Posterior cingulate gyrus (tissue), 11 donors: ENCODE measurements at regions not wholly inside any gene's neighbourhood (a gene's known extent, or its start where the extent isn't known, plus 50 kb on each side); places are given as distances from the start of the nearest gene placed in this dataset.
"Not testable (repeated sequence)": the region's sequence is repeated elsewhere in the genome, so short reads cannot be mapped to it uniquely, and the experiment has no call there.

Source experiments
- DNase-seq, 10 donors: peaks; one replicate each; pipeline versions ENCODE4 v3.0.0 to v3.0.0-alpha.2; 2020 to 2021; ENCODE audit warnings: mixed read lengths in 3 of 10
- intact Hi-C: fragments of 100-400 bp; cut with DNase I; formaldehyde crosslinking; loops from one replicate; pipeline ENCODE4 v1.15.1; 2023

DNA sequence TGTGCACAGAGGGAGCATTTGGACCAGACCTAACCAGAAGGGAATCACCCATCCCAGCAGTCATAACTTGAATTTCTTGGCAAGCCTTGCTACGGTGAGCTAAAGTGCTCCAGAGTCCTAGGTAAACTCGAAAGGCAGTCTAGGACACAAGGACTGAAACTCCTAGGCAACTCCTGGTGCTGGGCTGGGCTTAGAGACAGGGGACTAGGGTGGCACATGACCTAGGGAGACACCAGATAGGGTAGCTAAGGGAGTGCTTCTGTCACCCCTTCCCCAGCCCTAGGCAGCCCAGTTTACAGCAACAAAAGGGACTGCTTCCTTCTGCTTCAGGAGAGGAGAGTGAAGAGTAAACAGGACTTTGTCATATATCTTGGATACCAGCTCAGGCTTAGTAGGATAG, 256.4 kb upstream of the ARHGEF26 start:
- intact Hi-C loops = no loop called here
- no peak for DNase-seq

DNA sequence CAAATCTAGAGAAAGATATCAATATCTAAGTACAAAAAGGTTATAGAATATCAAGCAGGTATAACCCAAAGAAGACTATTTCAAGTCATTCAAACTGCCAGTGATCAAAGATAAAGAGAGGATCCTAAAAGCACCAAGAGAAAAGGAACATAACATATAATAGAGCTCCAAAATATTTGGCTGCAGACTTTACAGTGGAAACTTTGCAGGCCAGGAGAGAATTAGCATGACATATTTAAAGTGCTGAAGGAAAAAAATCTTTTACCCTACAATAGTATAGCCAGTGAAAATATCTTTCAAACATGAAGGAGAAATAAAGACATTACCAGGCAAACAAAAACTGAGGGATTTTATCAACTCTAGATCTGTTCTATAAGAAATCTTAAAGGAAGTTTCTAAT, 254.3 kb upstream of the ARHGEF26 start:
- intact Hi-C loops = no loop called here
- DNase-seq = no peak

DNA sequence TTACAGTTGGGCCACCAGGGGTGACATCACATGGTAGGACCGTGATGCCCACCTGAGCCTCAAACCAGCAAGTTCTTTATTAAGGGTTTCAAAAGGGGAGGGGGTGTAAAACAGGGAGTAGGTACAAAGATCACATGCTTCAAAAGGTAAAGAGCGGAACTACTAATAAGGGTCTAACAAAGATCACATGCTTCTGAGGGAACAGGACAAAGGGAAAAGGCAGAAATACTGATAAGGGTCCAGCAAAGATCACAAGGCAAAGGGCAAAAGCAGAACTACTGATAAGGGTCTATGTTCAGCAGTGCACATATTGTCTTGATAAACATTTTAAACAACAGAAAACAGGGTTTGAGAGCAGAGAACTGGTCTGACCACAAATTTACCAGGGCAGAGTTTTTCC, 246.8 kb upstream of the ARHGEF26 start:
- DNase-seq, intact Hi-C loops: not testable (repeated sequence)

GRCh38 chr3:153880493-153880892, 240.7 kb upstream of the ARHGEF26 start:
- intact Hi-C loops = no loop called here
- no peak for DNase-seq

DNA sequence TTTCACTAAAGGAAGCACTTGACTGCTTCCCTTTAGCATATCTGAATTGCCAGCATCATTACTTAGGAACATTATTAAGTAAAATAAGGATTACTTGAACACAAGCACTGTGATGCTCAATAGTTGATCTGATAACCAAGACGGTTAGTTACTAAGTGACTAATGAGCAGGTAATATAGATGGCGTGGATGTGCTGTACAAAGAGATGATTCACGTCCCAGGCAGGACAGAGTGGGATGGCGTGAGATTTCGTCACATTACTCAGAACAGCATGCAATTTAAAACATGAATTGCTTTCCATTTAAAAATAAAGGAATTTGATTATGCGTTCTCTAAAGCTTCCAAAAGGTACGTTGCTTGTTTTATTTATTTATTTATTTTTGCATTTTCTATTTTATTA, 240.0 kb upstream of the ARHGEF26 start:
- intact Hi-C loops = no loop called here
- DNase-seq = no peak

DNA sequence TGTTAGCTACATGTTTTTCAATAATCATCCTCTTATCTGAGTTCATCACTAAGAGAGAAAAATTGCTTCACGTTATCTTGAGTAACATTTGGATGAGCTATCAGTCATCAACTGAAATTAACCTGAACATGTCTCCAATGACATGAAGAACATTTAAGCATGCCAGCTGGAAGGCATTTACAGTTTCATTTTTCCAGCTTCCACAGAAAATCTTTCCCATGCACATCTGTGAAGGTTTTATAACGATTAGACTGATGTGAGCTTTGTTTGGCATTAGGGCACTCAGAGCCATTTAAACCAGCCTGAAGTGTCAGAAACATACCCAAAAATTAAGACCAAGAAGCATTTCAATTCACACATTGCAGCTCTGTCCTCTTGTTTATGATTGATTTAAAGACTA, 235.8 kb upstream of the ARHGEF26 start:
- DNase-seq = no peak
- intact Hi-C loops = no loop called here

GRCh38 chr3:153889905-153890334, 231.3 kb upstream of the ARHGEF26 start:
- DNase-seq = no peak
- intact Hi-C loops = no loop called here

DNA sequence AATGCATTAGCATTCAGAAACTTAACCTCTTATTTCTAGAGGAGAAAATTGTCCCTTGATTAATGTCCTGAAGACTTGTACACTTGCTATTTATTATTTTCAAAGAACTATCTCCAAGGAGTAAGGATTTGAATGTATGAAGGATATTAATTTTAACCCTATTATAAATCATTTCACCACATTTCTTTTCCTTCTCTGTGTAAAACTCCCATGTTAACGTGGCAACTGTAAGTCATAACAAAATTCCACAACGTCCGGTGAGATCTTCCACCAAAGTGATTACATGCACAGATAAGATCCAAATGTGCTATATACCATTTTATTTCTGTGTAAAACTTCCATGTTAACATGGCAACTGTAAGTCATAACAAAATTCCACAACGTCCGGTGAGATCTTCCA, 229.1 kb upstream of the ARHGEF26 start:
- intact Hi-C loops = no loop called here
- DNase-seq = no peak

- intact Hi-C loops = no loop called here
- DNase-seq = no peak
Observed at GRCh38 chr3:153894857-153895256, 226.3 kb upstream of the ARHGEF26 start.

DNA sequence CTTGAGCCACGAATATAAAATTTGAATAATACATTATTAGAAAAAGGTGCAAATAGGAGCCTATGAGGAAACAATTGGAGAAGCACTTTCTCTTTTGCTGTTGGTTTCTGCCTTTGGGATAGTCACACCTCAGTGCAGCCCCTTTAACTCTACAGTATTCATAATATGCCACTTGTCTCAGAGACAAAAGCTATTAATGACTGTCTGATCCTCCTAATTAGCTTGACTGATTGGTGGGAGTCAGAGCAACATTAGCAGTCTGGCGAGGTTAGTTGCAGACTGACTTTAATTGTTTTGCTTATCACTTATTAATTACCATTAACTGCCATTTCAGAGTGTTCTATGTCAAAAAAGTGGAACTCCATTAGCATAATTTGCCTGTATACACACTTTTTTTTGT, 225.0 kb upstream of the ARHGEF26 start:
- intact Hi-C loops = no loop called here
- no peak for DNase-seq

- intact Hi-C loops = no loop called here
- no peak for DNase-seq
Observed at GRCh38 chr3:153897025-153897723, 224.0 kb upstream of the ARHGEF26 start.

DNA sequence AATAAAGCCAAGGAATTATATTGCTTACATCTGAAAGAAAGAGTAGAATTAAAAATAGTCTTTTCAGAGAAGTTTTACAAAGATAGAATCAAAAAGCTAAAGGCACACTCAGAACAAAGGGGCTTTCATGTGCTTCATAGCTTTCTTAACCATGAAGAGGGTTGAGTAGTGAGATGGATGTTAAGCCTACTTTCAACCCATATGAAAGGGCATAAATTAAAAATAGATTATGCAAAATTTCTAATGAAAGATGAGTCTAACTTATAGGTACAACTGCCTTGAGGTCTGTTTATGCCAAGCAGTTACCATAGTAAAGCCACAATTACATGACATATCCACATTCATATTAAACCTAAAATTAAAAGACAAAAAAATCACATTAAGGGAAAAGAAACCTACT, 223.3 kb upstream of the ARHGEF26 start:
- DNase-seq = no peak
- intact Hi-C loops = no loop called here

DNA sequence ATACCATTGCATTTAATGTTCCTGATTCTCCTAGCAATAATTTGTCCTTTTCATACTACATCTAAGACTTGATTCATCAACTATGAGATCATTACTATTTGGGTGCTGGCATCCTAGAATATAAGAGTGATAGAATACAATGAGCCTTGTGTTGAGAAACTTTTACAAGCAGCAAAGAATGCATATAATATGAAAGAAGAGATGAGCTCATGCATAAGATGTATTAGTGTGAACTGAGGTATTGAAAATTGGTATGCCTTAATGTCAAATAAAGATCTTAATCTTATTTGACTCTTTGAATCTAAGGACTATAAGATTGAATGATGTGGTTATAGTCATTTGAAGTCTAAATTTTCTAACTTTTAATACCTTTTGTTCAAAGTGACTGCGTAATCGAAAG, 220.0 kb upstream of the ARHGEF26 start:
- no peak for DNase-seq
- intact Hi-C loops = no loop called here

DNA sequence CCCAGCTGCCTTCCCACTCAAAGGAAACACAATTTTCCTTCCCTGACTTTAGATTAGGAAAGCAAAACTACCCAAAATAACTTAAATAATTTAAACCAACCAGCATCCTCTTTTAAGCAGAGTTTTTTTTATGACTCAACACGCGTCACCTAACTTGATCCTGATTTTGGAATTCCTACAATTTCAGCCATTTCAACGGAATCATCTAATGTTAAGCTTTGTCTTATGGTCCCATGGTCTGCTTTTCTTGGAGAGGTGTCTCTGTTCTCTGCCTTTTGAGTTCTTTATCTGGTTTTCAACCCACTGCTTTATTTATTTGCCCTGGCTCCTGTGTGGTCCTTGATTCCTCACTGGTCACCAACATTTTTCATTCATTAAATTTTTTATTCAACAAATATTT, 219.2 kb upstream of the ARHGEF26 start:
- intact Hi-C loops = no loop called here
- no peak for DNase-seq

DNA sequence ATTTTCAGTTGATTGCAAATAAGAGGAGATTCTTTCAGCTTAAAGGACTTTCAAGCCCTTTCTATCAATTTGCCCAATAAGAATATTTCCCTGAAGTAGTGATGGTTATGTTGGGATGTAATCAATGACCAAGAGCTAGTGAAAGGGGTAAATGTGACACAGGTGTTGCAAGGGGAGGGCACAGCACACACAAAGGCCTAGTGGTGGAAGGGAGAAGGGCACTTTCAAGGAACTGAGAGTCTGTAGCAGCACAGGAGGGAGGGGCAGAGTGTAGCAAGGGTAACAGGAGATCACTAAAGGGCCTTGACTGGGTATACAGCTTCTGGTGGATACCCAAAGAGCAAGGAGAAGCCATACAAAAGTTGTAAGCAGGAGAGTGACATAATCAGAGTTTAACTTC, 217.8 kb upstream of the ARHGEF26 start:
- intact Hi-C loops = no loop called here
- no peak for DNase-seq

- no peak for DNase-seq
- intact Hi-C loops = no loop called here
Observed at GRCh38 chr3:153906366-153906765, 214.8 kb upstream of the ARHGEF26 start.

DNA sequence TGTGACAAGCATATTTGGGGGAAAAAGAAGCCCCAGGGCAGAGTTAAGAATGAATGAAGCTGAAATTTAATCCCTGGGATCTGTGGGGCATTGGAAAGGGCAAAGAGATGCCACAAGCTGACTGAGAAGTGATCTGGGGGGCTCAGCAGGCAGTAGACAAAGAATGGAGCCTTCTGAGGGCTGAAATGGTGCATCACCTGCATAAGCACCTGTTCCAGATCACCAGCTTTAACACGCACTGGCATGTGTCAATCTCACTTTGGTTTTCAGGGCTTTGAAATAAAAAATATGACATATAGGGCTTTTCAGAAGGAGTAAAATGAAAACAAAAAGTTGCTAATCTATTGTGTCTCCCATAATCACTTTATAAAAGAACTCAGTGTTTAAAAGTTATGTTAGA, 210.8 kb upstream of the ARHGEF26 start:
- intact Hi-C loops = no loop called here
- no peak for DNase-seq

DNA sequence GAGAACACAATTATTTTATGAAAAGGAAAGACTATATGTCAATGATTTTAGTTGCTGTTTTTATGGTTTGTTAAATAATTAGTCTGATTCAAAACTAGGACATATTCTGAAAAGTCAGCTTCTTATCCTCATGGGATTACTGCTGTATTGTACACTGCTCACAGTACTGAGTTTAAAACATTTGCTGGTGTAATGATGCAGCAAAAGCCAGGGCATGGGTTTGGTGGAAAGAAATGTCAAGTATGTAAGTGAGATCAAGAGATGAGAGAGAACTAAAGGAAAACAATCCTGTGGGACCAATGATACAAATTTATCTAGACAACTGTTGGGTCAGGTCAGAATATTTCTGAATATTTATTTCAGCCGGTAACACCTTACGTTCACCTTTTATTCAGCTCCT, 210.1 kb upstream of the ARHGEF26 start:
- intact Hi-C loops = no loop called here
- DNase-seq = no peak

DNA sequence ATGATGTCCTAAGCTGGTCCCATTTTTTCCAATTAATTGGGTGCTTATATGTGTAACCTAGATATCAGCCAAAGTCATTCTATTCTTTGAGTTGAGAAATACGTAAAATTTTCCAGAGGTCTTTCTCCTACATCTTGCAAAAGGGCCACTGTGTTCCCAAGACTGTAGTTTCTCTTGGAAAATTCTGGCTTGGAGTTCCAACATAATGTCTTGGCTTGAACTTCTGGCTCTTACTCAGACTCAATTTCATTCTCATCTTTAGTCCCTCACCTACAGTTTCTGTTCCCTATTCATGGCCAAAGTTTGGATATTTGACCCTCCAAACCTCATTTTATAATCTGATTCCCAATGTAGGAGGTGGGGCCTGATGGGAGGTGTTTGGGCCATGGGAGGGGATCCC, 201.4 kb upstream of the ARHGEF26 start:
- intact Hi-C loops = no loop called here
- DNase-seq = no peak

DNA sequence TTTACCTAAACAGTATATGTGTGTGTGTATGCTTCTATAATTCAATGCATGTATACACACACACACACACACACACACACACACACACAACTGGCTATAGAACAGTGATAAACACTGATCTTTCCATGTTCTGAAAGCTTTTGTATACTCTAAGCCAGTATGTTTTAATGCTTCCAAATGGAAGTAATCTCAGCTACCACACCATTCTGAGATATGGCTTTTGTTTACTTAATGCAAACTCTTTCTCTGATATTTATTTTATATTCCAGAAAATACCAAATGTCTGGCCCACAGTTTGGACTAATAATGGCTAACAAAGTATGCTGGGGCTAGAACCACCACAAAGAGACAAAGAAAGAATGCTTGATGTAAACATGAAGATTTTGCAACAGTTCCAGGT, 199.4 kb upstream of the ARHGEF26 start:
- DNase-seq = no peak
- intact Hi-C loops = no loop called here

DNA sequence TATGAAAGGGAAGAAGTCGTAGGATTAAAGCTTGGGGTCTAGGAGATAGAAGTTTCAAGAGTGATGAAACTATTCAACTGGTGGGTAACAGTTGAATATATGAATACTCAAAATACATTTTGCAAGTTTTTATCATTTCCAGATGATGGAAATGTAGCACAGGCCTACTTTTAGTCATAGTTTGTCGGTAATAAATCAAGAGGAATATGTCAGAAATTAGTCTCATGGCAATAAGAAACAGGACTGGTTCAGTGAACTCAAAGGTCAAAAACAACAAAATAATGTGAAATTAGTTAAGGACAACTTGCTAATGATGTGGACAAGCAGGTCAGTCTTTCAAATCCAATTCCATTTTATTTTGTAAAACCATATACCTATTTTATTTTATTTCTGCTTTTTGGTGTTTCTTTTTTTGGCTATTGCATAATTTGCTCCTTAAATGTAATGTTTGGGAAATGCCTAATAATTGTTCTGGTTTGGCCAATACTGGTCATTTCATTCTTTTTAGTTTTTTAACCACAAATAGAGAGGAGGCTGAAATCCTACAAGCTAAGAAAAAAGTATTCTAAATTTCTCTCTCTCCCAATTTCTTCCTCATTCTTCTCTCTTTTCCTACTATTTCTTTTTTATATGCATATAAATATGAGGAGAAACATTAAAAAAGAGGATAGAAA, 195.2 kb upstream of the ARHGEF26 start:
- no peak for DNase-seq
- intact Hi-C loops = loop anchor here (2.0 to 5.0 kb wide), 2 partner anchors 883 to 899 kb away; no protein-coding TSS in a partner anchor

DNA sequence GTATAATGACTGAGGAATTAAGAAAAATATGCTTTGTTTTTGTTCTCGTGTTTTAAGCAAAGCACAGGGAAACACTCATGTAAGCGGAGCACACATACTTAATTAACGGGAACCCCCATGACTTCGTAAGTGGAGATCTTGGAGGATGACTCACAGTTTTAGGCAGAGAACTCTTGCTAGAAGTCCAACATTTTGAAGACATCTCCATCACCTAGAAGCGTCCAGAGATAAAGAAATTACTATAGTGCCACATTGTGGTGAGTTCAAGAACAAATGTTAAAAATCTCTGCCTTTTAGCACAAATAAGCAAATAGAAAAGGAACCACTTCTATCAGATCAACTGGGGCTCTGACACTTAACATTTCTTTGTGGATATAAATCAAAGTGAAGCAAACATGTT, 194.1 kb upstream of the ARHGEF26 start:
- intact Hi-C loops = loop anchor here (2.0 to 5.0 kb wide), 2 partner anchors 884 to 900 kb away; no protein-coding TSS in a partner anchor
- no peak for DNase-seq
